Tibial artery (tissue), 4 donors: ENCODE measurements at regions not wholly inside any gene's neighbourhood (a gene's known extent, or its start where the extent isn't known, plus 50 kb on each side); places are given as distances from the start of the nearest gene placed in this dataset.

Source experiments
- DNase-seq, 2 donors: peaks; one replicate each; pipeline ENCODE4 v3.0.0-alpha.2; 2019
- H3K27ac ChIP-seq, 2 donors: fragments of 200-600 bp; sonication (generic) in 1 of 2; 1 replicate in 1 of 2; 2 replicates in 1 of 2; pipeline ENCODE4 v1.5.1; 2018 to 2019; ENCODE audit warnings: mild to moderate bottlenecking in 1 of 2
- H3K27me3 ChIP-seq, 2 donors: fragments of 200-600 bp; sonication (generic) in 1 of 2; one replicate each; pipeline versions ENCODE4 v1.5.1 to v1.6.0; 2016 to 2019
- H3K36me3 ChIP-seq, 3 donors: fragments of 200-600 bp; sonication (generic) in 2 of 3; one replicate each; pipeline ENCODE4 v1.5.1; 2016 to 2019; ENCODE audit warnings: mild to moderate bottlenecking in 2 of 3
- H3K4me1 ChIP-seq, 4 donors: fragments of 200-600 bp; sonication (generic) in 2 of 4; 1 replicate in 3 of 4; 2 replicates in 1 of 4; pipeline ENCODE4 v1.5.1; 2016 to 2019
- H3K4me3 ChIP-seq, 2 donors: fragments of 200-600 bp; sonication (generic) in 1 of 2; 1 replicate in 1 of 2; 2 replicates in 1 of 2; pipeline ENCODE4 v1.5.1; 2018 to 2019; ENCODE audit warnings: mild to moderate bottlenecking in 2 of 2
- H3K9me3 ChIP-seq, 3 donors: fragments of 200-600 bp; sonication (generic) in 1 of 3; one replicate each; pipeline ENCODE4 v1.5.1; 2016 to 2019
- intact Hi-C: fragments of 100-400 bp; cut with DNase I; formaldehyde crosslinking; loops from one replicate; pipeline ENCODE4 v1.15.0; 2023; ENCODE audit warnings: low total_unique reads
- TF ChIP-seq, protein P1 (sequence below), 2 experiments: fragments of 200-600 bp in 1 of 2; fragments of 450-650 bp in 1 of 2; IDR thresholded peaks; one replicate each; pipeline ENCODE4 v1.5.1; 2017 to 2019; ENCODE audit warnings: antibody characterized with exemption in 2 of 2, mild to moderate bottlenecking in 1 of 2, moderate library complexity in 1 of 2

DNA sequence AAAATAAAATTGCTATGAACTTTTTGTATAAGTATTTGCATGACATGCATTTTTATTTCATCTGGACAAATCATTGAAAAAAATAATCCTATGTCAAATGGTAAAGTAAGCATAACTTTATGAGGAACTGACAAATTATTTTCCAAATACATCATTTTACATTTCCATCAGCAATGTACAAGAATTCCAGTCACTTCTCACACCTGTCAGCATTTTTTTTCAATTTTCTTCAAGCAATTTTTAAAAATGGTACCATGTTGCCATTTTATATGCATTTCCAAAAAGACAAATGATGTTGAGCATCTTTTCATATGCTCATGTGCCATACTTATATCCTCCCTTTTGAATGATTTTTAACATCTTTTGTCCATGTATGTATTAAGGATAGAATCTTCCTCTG, 961.7 kb upstream of the PIK3C3 start:
- H3K27me3 ChIP-seq = no peaks in the 10 kb centered on the region
- H3K4me1 ChIP-seq = no peaks in the 10 kb centered on the region
- TF ChIP-seq, protein P1, sequence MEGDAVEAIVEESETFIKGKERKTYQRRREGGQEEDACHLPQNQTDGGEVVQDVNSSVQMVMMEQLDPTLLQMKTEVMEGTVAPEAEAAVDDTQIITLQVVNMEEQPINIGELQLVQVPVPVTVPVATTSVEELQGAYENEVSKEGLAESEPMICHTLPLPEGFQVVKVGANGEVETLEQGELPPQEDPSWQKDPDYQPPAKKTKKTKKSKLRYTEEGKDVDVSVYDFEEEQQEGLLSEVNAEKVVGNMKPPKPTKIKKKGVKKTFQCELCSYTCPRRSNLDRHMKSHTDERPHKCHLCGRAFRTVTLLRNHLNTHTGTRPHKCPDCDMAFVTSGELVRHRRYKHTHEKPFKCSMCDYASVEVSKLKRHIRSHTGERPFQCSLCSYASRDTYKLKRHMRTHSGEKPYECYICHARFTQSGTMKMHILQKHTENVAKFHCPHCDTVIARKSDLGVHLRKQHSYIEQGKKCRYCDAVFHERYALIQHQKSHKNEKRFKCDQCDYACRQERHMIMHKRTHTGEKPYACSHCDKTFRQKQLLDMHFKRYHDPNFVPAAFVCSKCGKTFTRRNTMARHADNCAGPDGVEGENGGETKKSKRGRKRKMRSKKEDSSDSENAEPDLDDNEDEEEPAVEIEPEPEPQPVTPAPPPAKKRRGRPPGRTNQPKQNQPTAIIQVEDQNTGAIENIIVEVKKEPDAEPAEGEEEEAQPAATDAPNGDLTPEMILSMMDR (IDR thresholded peaks at IDR 0.05) = no peak

DNA sequence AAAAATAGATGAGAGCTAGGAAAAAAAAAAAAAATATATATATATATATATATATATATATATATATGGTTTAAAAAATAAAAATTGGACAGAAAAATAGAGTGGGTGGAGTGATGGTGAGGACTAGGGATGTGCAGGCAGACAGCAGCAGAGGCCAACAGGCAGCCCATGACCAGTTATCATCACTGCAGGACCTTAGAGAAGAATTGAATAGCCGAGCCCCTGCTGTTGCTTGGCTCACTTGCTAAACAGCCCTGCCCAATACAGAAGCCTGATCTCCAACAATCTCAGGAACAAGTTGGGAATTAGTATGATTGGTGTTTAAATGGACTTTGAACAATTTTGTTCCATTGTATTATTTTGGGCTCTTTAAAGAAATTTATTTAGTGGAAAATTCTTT, 967.5 kb upstream of the PIK3C3 start:
- TF ChIP-seq, protein P1 (IDR thresholded peaks at IDR 0.05) = no peak
- H3K4me1 ChIP-seq = no peaks in the 10 kb centered on the region
- no peaks in the 10 kb centered on the region for H3K36me3 ChIP-seq
- H3K9me3 ChIP-seq = no peaks in the 10 kb centered on the region
- H3K4me3 ChIP-seq = no peak overlapping the region
- no peak overlapping the region for H3K27ac ChIP-seq
- no peak for DNase-seq
- intact Hi-C loops = no loop called here
- no peaks in the 10 kb centered on the region for H3K27me3 ChIP-seq

More for the DNA sequence above, 961.7 kb upstream of the PIK3C3 start:
- Histone ChIP-seq H3K36me3 (no peaks in the 10 kb centered on the region), H3K27ac (no peak overlapping the region), H3K9me3 (no peaks in the 10 kb centered on the region), H3K4me3 (no peak overlapping the region)
- intact Hi-C loops = no loop called here
- no peak for DNase-seq

DNA sequence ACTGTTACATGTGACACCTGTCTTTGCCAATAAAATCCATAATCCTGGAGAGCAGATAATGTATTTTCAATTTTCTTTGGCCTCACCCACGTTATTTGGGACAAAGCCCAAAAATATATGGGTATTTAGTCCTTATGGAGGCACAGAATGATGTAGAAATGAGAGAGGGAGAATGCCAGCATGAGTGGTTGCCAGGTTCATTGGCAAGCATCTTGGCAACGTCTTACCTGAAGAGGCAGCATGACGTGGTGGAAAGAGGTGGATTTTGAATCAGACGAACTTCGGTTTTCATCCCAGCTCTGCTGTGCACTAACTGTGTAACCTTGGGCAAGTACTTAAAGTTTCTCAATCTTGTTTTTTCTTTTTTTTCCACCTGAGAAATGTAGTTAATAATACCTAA, 969.6 kb upstream of the PIK3C3 start:
- intact Hi-C loops = no loop called here

DNA sequence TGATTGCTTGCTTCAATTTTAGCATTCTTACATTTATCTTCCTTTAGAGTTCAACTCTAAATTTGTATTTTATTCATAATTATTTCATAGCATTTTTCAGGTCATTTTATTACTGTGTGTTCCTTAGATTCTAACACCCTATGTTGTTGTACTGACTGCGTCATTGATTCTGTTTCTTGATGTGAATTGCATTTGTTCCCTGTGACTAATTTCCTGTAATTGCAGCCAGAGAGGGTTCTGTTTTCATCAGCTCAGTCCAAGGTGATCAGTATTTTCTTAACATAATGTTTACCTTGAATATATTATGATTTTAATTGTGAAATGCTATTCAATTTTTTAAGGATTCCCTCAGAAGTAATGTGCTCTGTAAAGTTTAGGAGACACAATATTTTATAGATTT, 970.2 kb upstream of the PIK3C3 start:
- TF ChIP-seq, protein P1 (IDR thresholded peaks at IDR 0.05) = no peak
- H3K36me3 ChIP-seq = no peaks in the 10 kb centered on the region
- no peaks in the 10 kb centered on the region for H3K9me3 ChIP-seq
- H3K27me3 ChIP-seq = no peaks in the 10 kb centered on the region
- no peaks in the 10 kb centered on the region for H3K4me1 ChIP-seq
- intact Hi-C loops = no loop called here
- no peak for DNase-seq
- H3K27ac ChIP-seq = no peak overlapping the region
- no peak overlapping the region for H3K4me3 ChIP-seq

More for the DNA sequence above, 969.6 kb upstream of the PIK3C3 start:
- TF ChIP-seq, protein P1 (IDR thresholded peaks at IDR 0.05) = no peak
- Histone ChIP-seq H3K4me3 (no peak overlapping the region), H3K9me3 (no peaks in the 10 kb centered on the region), H3K27me3 (no peaks in the 10 kb centered on the region), H3K36me3 (no peaks in the 10 kb centered on the region), H3K4me1 (no peaks in the 10 kb centered on the region), H3K27ac (no peak overlapping the region)
- DNase-seq = no peak

DNA sequence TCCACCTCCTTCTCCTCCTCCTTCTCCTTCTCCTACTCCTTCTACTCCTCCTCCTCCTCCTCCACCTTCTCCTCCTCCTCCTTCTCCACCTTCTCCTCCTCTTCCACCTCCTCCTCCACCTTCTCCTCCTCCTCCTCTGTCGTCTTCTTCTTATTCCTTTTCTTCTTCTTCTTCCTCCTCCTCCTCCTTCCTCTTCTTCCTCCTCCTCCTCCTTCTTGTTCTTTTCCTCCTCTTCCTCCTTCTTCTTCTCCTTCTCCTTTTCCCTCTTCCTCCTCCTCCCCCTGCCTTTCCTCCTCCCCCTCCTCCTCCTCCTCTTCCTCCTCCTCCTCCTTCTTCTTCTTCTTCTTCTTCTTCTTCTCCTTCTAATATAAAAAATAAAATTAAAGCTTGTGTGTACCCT, 971.2 kb upstream of the PIK3C3 start:
- TF ChIP-seq, protein P1 (IDR thresholded peaks at IDR 0.05) = no peak
- H3K27ac ChIP-seq = no peak overlapping the region
- no peak overlapping the region for H3K4me3 ChIP-seq
- H3K27me3 ChIP-seq = no peaks in the 10 kb centered on the region
- no peaks in the 10 kb centered on the region for H3K36me3 ChIP-seq
- intact Hi-C loops = no loop called here
- DNase-seq = no peak
- no peaks in the 10 kb centered on the region for H3K4me1 ChIP-seq
- H3K9me3 ChIP-seq = no peaks in the 10 kb centered on the region

DNA sequence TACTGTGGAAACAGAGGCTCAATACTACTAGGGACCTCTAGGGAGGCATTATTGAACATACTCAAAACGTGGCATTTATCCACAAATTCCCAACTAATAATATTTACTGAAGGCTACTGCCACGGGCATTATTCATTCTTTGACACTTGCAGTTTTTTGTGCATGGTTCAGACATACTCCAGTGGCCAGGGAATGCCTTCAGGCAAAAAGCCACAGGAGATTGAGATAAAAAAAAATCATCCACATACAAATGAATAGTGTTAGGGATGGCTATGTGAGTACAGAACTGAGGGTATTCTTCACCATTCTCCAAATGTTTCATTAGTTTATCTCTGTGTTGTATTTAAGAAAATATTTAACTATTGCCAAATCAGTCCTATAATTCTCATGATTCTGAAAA, 974.9 kb upstream of the PIK3C3 start:
- no peak for DNase-seq
- Histone ChIP-seq H3K4me3 (no peak overlapping the region), H3K27ac (no peak overlapping the region), H3K9me3 (no peaks in the 10 kb centered on the region), H3K36me3 (no peaks in the 10 kb centered on the region), H3K4me1 (no peaks in the 10 kb centered on the region), H3K27me3 (no peaks in the 10 kb centered on the region)
- TF ChIP-seq, protein P1 (IDR thresholded peaks at IDR 0.05) = no peak
- intact Hi-C loops = no loop called here
